CD4-positive, alpha-beta T cell (primary cell): ENCODE measurements at regions not wholly inside any gene's neighbourhood (a gene's known extent, or its start where the extent isn't known, plus 50 kb on each side); places are given as distances from the start of the nearest gene placed in this dataset.

ENCODE experiments used
- ATAC-seq: fragments of 200-7000 bp; cut with Tn5 transposase; one replicate; pipeline ENCODE4 v1.10.0; 2022; ENCODE audit warnings: mild to moderate bottlenecking; ENCODE audit not compliant: poor library complexity
- CTCF ChIA-PET: fragments of 350-600 bp; sonication (Branson Sonifier 250); formaldehyde crosslinking; loops from one replicate; lab custom pipeline; 2021; ENCODE audit warnings: antibody characterized with exemption, inconsistent platforms; lab: Charles Lee
- POLR2A ChIA-PET: fragments of 350-600 bp; sonication (Branson Sonifier 250); formaldehyde crosslinking; loops from one replicate; lab custom pipeline; 2021; ENCODE audit warnings: antibody characterized with exemption, inconsistent platforms; lab: Charles Lee
- DNase-seq, 14 experiments: peaks; one replicate each; pipeline ENCODE4 v3.0.0-alpha.2; 2013 to 2020; ENCODE audit warnings: mixed read lengths in 2 of 14
- H3K27ac ChIP-seq, 2 donors: one replicate each; pipeline versions ENCODE4 v1.5.1 to v1.7.0; 2013; ENCODE audit warnings: low read length in 2 of 2, low read depth in 1 of 2, mild to moderate bottlenecking in 1 of 2
- H3K27me3 ChIP-seq, 2 experiments: 1 replicate in 1 of 2; 2 replicates in 1 of 2; pipeline versions ENCODE4 v1.6.1 to v1.7.0; 2013; ENCODE audit warnings: low read length in 2 of 2, control low read depth in 1 of 2, mild to moderate bottlenecking in 1 of 2, moderate library complexity in 1 of 2; ENCODE audit not compliant: insufficient read depth in 2 of 2, control insufficient read depth in 1 of 2
- H3K36me3 ChIP-seq: one replicate; pipeline ENCODE4 v1.6.1; 2013; ENCODE audit warnings: low read length, control low read depth; ENCODE audit not compliant: insufficient read depth
- H3K4me1 ChIP-seq: one replicate; pipeline ENCODE4 v1.6.1; 2013; ENCODE audit warnings: low read length, control low read depth; ENCODE audit not compliant: insufficient read depth
- H3K4me3 ChIP-seq: one replicate; pipeline ENCODE4 v1.5.1; 2013; ENCODE audit warnings: mild to moderate bottlenecking, low read length, moderate library complexity
- H3K9me3 ChIP-seq, 2 experiments: 1 replicate in 1 of 2; 2 replicates in 1 of 2; pipeline versions ENCODE4 v1.6.1 to v1.7.0; 2013; ENCODE audit warnings: low read length in 2 of 2, mild to moderate bottlenecking in 2 of 2, control low read depth in 1 of 2, moderate library complexity in 1 of 2; ENCODE audit not compliant: control insufficient read depth in 1 of 2, insufficient read depth in 1 of 2
- H3K27ac Mint-ChIP-seq: one replicate; pipeline ENCODE4 v1.8.0; 2020; ENCODE audit warnings: mixed read lengths
- H3K27me3 Mint-ChIP-seq: one replicate; pipeline ENCODE4 v1.8.0; 2021; ENCODE audit warnings: mixed read lengths
- H3K36me3 Mint-ChIP-seq: one replicate; pipeline ENCODE4 v1.8.0; 2021; ENCODE audit warnings: low read depth, mixed read lengths
- H3K4me1 Mint-ChIP-seq: one replicate; pipeline ENCODE4 v1.8.0; 2021; ENCODE audit warnings: low read depth, mixed read lengths
- H3K4me3 Mint-ChIP-seq: one replicate; pipeline ENCODE4 v1.8.0; 2020; ENCODE audit warnings: mild to moderate bottlenecking, mixed read lengths
- H3K9me3 Mint-ChIP-seq: one replicate; pipeline ENCODE4 v1.8.0; 2020; ENCODE audit warnings: mixed read lengths
- CTCF ChIP-seq: fragments of 200-600 bp; IDR thresholded peaks from one replicate; pipeline ENCODE4 v1.8.0; 2022; ENCODE audit warnings: antibody characterized with exemption, mild to moderate bottlenecking
- intact Hi-C, 2 experiments: fragments of 100-400 bp; cut with DNase I in 1 of 2; cut with micrococcal nuclease in 1 of 2; formaldehyde crosslinking; loops; one replicate each; pipeline versions ENCODE4 v1.15.1 to v1.9.0; 2023 to 2025; cut with DNase I, micrococcal nuclease

DNA sequence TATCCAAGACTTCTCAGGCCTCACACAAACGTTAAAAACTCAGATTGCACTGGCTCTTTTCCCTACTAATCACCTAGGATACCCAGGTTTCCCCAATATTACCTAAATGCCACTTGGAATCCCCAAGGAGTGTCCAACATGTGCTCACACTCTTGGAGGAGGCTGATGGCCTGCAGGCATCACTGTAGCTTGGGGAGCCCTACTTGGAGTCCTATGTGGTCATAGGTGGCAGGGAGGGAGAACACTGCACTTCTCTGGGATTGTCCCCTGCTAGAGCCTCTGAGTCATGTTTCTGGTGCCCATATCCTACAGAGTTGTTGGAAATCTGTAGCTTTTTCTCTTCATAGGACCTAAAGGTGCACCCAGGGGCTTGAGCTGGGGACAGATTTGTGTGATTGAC is 433.7 kb downstream of the ARHGEF28 start:
- no peaks in the 10 kb centered on the region for H3K4me1 ChIP-seq
- H3K27me3 ChIP-seq: peaks cover 4 to 13% of the 10 kb centered on the region in 2 experiments
- peaks cover 4% of the 10 kb centered on the region for H3K27me3 Mint-ChIP-seq
- TF ChIP-seq CTCF: no peak
- H3K9me3 Mint-ChIP-seq: no peaks in the 10 kb centered on the region
- H3K4me1 Mint-ChIP-seq: no peaks in the 10 kb centered on the region
- POLR2A ChIA-PET: no interaction called here
- no peak overlapping the region for H3K4me3 ChIP-seq
- DNase-seq (no peak), ATAC-seq (no peak)
- no peak overlapping the region for H3K27ac Mint-ChIP-seq
- intact Hi-C loops: loop anchor here in 1 of 2 experiments (5.0 kb wide), 1 partner anchor 583 kb away; the partner anchor contains the start of gene ENC1
- CTCF ChIA-PET: no interaction called here
- no peak overlapping the region for H3K4me3 Mint-ChIP-seq
- no peaks in the 10 kb centered on the region for H3K36me3 ChIP-seq
- no peaks in the 10 kb centered on the region for H3K36me3 Mint-ChIP-seq
- no peak overlapping the region for H3K27ac ChIP-seq
- no peaks in the 10 kb centered on the region for H3K9me3 ChIP-seq

DNA sequence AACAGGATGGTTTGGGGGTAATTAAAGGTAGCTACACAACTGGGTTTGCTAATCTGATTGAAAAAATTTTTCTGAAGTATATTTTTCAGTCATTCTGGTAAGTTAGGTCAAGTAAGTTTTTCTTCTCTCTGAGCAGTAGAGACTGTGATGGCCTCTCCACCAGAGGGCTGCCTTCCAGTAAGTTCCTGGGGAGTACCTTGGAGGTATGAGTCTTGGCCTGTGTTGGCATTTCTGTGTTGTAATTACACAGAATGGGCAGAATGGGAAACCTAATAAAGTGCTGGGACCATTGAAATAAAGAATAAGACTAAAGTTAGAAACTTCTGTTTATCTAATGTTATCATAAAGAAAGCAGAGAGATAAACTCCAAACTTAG is 430.8 kb downstream of the ARHGEF28 start:
- intact Hi-C loops: loop anchor here (2.0 to 5.0 kb wide), 2 partner anchors 586 to 590 kb away; partner anchors contain the start of gene ENC1 (in 1 of the 2)
- Histone ChIP-seq H3K4me3 (no peak overlapping the region), H3K9me3 (no peaks in the 10 kb centered on the region), H3K4me1 (no peaks in the 10 kb centered on the region), H3K36me3 (no peaks in the 10 kb centered on the region), H3K27ac (no peak overlapping the region), H3K27me3 (peaks cover 4 to 20% of the 10 kb centered on the region in 2 experiments)
- ATAC-seq (no peak), DNase-seq (peak in 2 of 14 experiments; percentile 3 to 8)
- POLR2A ChIA-PET: no interaction called here
- Mint-ChIP-seq H3K4me3 (no peak overlapping the region), H3K4me1 (no peaks in the 10 kb centered on the region), H3K27me3 (peaks cover 19% of the 10 kb centered on the region), H3K27ac (no peak overlapping the region), H3K9me3 (no peaks in the 10 kb centered on the region), H3K36me3 (no peaks in the 10 kb centered on the region)
- no peak for TF ChIP-seq CTCF
- CTCF ChIA-PET: no interaction called here

- ChIA-PET CTCF (no interaction called here), POLR2A (no interaction called here)
Measured at GRCh38 chr5:74056107-74056788, 430.3 kb downstream of the ARHGEF28 start.

More at GRCh38 chr5:74056107-74056788, 430.3 kb downstream of the ARHGEF28 start:
- Histone ChIP-seq H3K27me3 (peaks cover 4 to 20% of the 10 kb centered on the region in 2 experiments), H3K4me3 (no peak overlapping the region), H3K36me3 (no peaks in the 10 kb centered on the region), H3K9me3 (no peaks in the 10 kb centered on the region), H3K4me1 (no peaks in the 10 kb centered on the region), H3K27ac (no peak overlapping the region)
- intact Hi-C loops: loop anchor here (2.0 to 5.0 kb wide), 2 partner anchors 586 to 591 kb away; partner anchors contain the start of gene ENC1 (in 1 of the 2)
- peaks cover 21% of the 10 kb centered on the region for H3K27me3 Mint-ChIP-seq
- no peak for TF ChIP-seq CTCF
- H3K4me3 Mint-ChIP-seq: no peak overlapping the region
- DNase-seq: no peak
- no peak for ATAC-seq
- no peaks in the 10 kb centered on the region for H3K4me1 Mint-ChIP-seq
- H3K27ac Mint-ChIP-seq: no peak overlapping the region
- H3K9me3 Mint-ChIP-seq: no peaks in the 10 kb centered on the region
- H3K36me3 Mint-ChIP-seq: no peaks in the 10 kb centered on the region
